ENCODE measurements at regions not wholly inside any gene's neighbourhood (a gene's known extent, or its start where the extent isn't known, plus 50 kb on each side); places are given as distances from the start of the nearest gene placed in this dataset.

GRCh38 chr3:95049841-95050240 is 987.0 kb downstream of the NSUN3 start:
- TF ChIP-seq CTCF (optimal IDR thresholded peaks at IDR 0.05 in 1 of 3, IDR thresholded peaks at IDR 0.05 in 1 of 3, conservative IDR thresholded peaks at IDR 0.05 in 1 of 3; ENCODE audit: extremely low read depth in 1 of 3, insufficient read depth in 2 of 3, low read length in 3 of 3) (no peak), EZH2 (IDR thresholded peaks at IDR 0.05; ENCODE audit: low read length) (no peak)

All from keratinocyte (primary cell).